ENCODE measurements at regions not wholly inside any gene's neighbourhood (a gene's known extent, or its start where the extent isn't known, plus 50 kb on each side); places are given as distances from the start of the nearest gene placed in this dataset.

- TF ChIP-seq CTCF (IDR thresholded peaks at IDR 0.05; ENCODE audit: low read depth, low read length, poor library complexity, severe bottlenecking) = no peak
- TF ChIP-seq EZH2phosphoT487 (IDR thresholded peaks at IDR 0.05; ENCODE audit: borderline replicate concordance, low read length) = no peak
Measured at GRCh38 chr4:136343340-136343739, 1189.0 kb downstream of the PCDH18 start.
